ENCODE measurements at regions not wholly inside any gene's neighbourhood (a gene's known extent, or its start where the extent isn't known, plus 50 kb on each side); places are given as distances from the start of the nearest gene placed in this dataset.

GRCh38 chrX:137171626-137172025, 137.8 kb upstream of the GPR101 start:
- TF ChIP-seq FOXK1 (CRISPR knock-in tag; IDR thresholded peaks at IDR 0.05) (no peak), ZBTB43 (CRISPR knock-in tag; IDR thresholded peaks at IDR 0.05) (no peak), ZSCAN18 (CRISPR knock-in tag; IDR thresholded peaks at IDR 0.05) (no peak), ETV6 (CRISPR knock-in tag; IDR thresholded peaks at IDR 0.05) (no peak), JUN (CRISPR knock-in tag; IDR thresholded peaks at IDR 0.05) (no peak), CTCF (IDR thresholded peaks at IDR 0.05) (no peak), MAX (CRISPR knock-in tag; IDR thresholded peaks at IDR 0.05) (no peak), FOXJ3 (CRISPR knock-in tag; IDR thresholded peaks at IDR 0.05; ENCODE audit: borderline replicate concordance) (no peak), ATF3 (CRISPR knock-in tag; conservative IDR thresholded peaks at IDR 0.05) (no peak), NR3C1 (CRISPR knock-in tag; conservative IDR thresholded peaks at IDR 0.05; ENCODE audit: low read depth) (no peak), ZNF263 (CRISPR knock-in tag; IDR thresholded peaks at IDR 0.05; ENCODE audit: low read depth) (no peak)
